Uterus (tissue), 3 donors: ENCODE measurements at regions not wholly inside any gene's neighbourhood (a gene's known extent, or its start where the extent isn't known, plus 50 kb on each side); places are given as distances from the start of the nearest gene placed in this dataset.

Source experiments
- DNase-seq, 2 donors: peaks; one replicate each; pipeline ENCODE4 v3.0.0-alpha.2; 2019 to 2020
- H3K27ac ChIP-seq, 2 donors: fragments of 200-600 bp; sonication (generic); 1 replicate in 1 of 2; 2 replicates in 1 of 2; pipeline ENCODE4 v1.5.1; 2016 to 2018
- H3K27me3 ChIP-seq, 2 donors: fragments of 200-600 bp; sonication (generic); one replicate each; pipeline ENCODE4 v1.5.1; 2018 to 2019; ENCODE audit warnings: control low read depth in 1 of 2
- H3K36me3 ChIP-seq, 2 donors: fragments of 200-600 bp; sonication (generic); one replicate each; pipeline ENCODE4 v1.5.1; 2019; ENCODE audit warnings: control low read depth in 1 of 2
- H3K4me1 ChIP-seq, 2 donors: fragments of 200-600 bp; sonication (generic); one replicate each; pipeline ENCODE4 v1.5.1; 2018 to 2019; ENCODE audit warnings: control low read depth in 1 of 2
- H3K4me3 ChIP-seq, 2 donors: fragments of 200-600 bp; sonication (generic); 1 replicate in 1 of 2; 2 replicates in 1 of 2; pipeline ENCODE4 v1.5.1; 2018 to 2019; ENCODE audit warnings: mild to moderate bottlenecking in 1 of 2
- H3K9me3 ChIP-seq, 2 donors: fragments of 200-600 bp; sonication (generic); one replicate each; pipeline ENCODE4 v1.5.1; 2019; ENCODE audit warnings: control low read depth in 1 of 2
- CTCF ChIP-seq, 4 experiments: fragments of 200-600 bp in 2 of 4; fragments of 450-650 bp in 2 of 4; sonication (generic) in 2 of 4; IDR thresholded peaks; one replicate each; pipeline ENCODE4 v1.5.1; 2016 to 2019; ENCODE audit warnings: antibody characterized with exemption in 4 of 4, mild to moderate bottlenecking in 2 of 4, moderate library complexity in 1 of 4
- POLR2A ChIP-seq, 2 donors: fragments of 450-650 bp; IDR thresholded peaks; one replicate each; pipeline ENCODE4 v1.6.1; 2016; ENCODE audit warnings: antibody characterized with exemption in 2 of 2, mild to moderate bottlenecking in 1 of 2, moderate library complexity in 1 of 2
- intact Hi-C: fragments of 100-400 bp; cut with DNase I; formaldehyde crosslinking; loops from one replicate; pipeline ENCODE4 v1.15.1; 2023; ENCODE audit warnings: low total_unique reads
- donor health status: DM: yes; HTN: yes; CAD: no.

- Histone ChIP-seq H3K4me1 (no peaks in the 10 kb centered on the region), H3K4me3 (no peak overlapping the region), H3K27ac (peak overlapping the region; percentile 2 to 5), H3K9me3 (no peaks in the 10 kb centered on the region), H3K36me3 (no peaks in the 10 kb centered on the region), H3K27me3 (no peaks in the 10 kb centered on the region)
- intact Hi-C loops, result no loop called here
- TF ChIP-seq POLR2A (IDR thresholded peaks at IDR 0.05) (no peak), CTCF (IDR thresholded peaks at IDR 0.05) (no peak)
- DNase-seq, result no peak
Measured at GRCh38 chr16:14325502-14326401, 254.6 kb downstream of the MRTFB start.

- TF ChIP-seq CTCF (IDR thresholded peaks at IDR 0.05), result no peak
- H3K27me3 ChIP-seq, result no peaks in the 10 kb centered on the region
- no peak for DNase-seq
- H3K4me1 ChIP-seq, result no peaks in the 10 kb centered on the region
- H3K27ac ChIP-seq, result no peak overlapping the region
- intact Hi-C loops, result no loop called here
- no peak overlapping the region for H3K4me3 ChIP-seq
- no peaks in the 10 kb centered on the region for H3K36me3 ChIP-seq
- H3K9me3 ChIP-seq, result no peaks in the 10 kb centered on the region
Measured at GRCh38 chr16:14324581-14324980, 253.5 kb downstream of the MRTFB start.

GRCh38 chr16:14322186-14322585, 251.1 kb downstream of the MRTFB start:
- Histone ChIP-seq H3K27me3 (no peaks in the 10 kb centered on the region), H3K4me3 (no peak overlapping the region), H3K27ac (peak overlapping the region in 1 of 2 donors; percentile 10), H3K36me3 (no peaks in the 10 kb centered on the region), H3K4me1 (no peaks in the 10 kb centered on the region), H3K9me3 (no peaks in the 10 kb centered on the region)
- no peak for DNase-seq
- intact Hi-C loops, result no loop called here
- TF ChIP-seq POLR2A (IDR thresholded peaks at IDR 0.05) (no peak), CTCF (IDR thresholded peaks at IDR 0.05) (no peak)

- no peak for TF ChIP-seq CTCF (IDR thresholded peaks at IDR 0.05)
- TF ChIP-seq POLR2A (IDR thresholded peaks at IDR 0.05), result no peak
- peak in 1 of 2 donors; percentile 32 for DNase-seq
- no peaks in the 10 kb centered on the region for H3K9me3 ChIP-seq
- H3K36me3 ChIP-seq, result no peaks in the 10 kb centered on the region
- no peaks in the 10 kb centered on the region for H3K4me1 ChIP-seq
- H3K4me3 ChIP-seq, result no peak overlapping the region
- no peak overlapping the region for H3K27ac ChIP-seq
- intact Hi-C loops, result no loop called here
- H3K27me3 ChIP-seq, result no peaks in the 10 kb centered on the region
Measured at GRCh38 chr16:14321542-14321941, 250.4 kb downstream of the MRTFB start.

GRCh38 chr16:14320406-14320805, 249.3 kb downstream of the MRTFB start:
- H3K4me3 ChIP-seq, result no peak overlapping the region
- H3K36me3 ChIP-seq, result no peaks in the 10 kb centered on the region
- TF ChIP-seq CTCF (IDR thresholded peaks at IDR 0.05), result no peak
- no peak for TF ChIP-seq POLR2A (IDR thresholded peaks at IDR 0.05)
- DNase-seq, result no peak
- H3K9me3 ChIP-seq, result no peaks in the 10 kb centered on the region
- no peaks in the 10 kb centered on the region for H3K4me1 ChIP-seq
- no peaks in the 10 kb centered on the region for H3K27me3 ChIP-seq
- intact Hi-C loops, result no loop called here
- H3K27ac ChIP-seq, result no peak overlapping the region
